Astrocyte of the spinal cord (primary cell): ENCODE measurements at regions not wholly inside any gene's neighbourhood (a gene's known extent, or its start where the extent isn't known, plus 50 kb on each side); places are given as distances from the start of the nearest gene placed in this dataset.

Experiments used
- DNase-seq: peaks from one replicate; pipeline ENCODE4 v3.0.0; 2011; ENCODE audit warnings: low read depth, low spot score
- H3K4me3 ChIP-seq: 2 replicates; pipeline ENCODE4 v1.5.1; 2011; ENCODE audit warnings: low read depth, mild to moderate bottlenecking, low read length, moderate library complexity
- in situ Hi-C: cut with HindIII; loops from 2 replicates; pipeline ENCODE4 v1.10.0; 2017; ENCODE audit warnings: low sequenced_read_pairs
- TF ChIP-seq, protein P1 (sequence below): IDR thresholded peaks from 2 replicates; pipeline ENCODE4 v1.5.1; 2012; ENCODE audit warnings: low read depth, mild to moderate bottlenecking, low read length, inconsistent platforms

- TF ChIP-seq, protein P1, sequence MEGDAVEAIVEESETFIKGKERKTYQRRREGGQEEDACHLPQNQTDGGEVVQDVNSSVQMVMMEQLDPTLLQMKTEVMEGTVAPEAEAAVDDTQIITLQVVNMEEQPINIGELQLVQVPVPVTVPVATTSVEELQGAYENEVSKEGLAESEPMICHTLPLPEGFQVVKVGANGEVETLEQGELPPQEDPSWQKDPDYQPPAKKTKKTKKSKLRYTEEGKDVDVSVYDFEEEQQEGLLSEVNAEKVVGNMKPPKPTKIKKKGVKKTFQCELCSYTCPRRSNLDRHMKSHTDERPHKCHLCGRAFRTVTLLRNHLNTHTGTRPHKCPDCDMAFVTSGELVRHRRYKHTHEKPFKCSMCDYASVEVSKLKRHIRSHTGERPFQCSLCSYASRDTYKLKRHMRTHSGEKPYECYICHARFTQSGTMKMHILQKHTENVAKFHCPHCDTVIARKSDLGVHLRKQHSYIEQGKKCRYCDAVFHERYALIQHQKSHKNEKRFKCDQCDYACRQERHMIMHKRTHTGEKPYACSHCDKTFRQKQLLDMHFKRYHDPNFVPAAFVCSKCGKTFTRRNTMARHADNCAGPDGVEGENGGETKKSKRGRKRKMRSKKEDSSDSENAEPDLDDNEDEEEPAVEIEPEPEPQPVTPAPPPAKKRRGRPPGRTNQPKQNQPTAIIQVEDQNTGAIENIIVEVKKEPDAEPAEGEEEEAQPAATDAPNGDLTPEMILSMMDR: no peak
- no peak overlapping the region for H3K4me3 ChIP-seq
- DNase-seq: no peak
- in situ Hi-C loops: no loop called here
Observed at GRCh38 chr2:118772487-118773200, 74.8 kb downstream of the EN1 start.

- in situ Hi-C loops: no loop called here
- no peak overlapping the region for H3K4me3 ChIP-seq
- DNase-seq: no peak
- TF ChIP-seq, protein P1: no peak
Observed at GRCh38 chr2:118769707-118770400, 77.6 kb downstream of the EN1 start.

DNA sequence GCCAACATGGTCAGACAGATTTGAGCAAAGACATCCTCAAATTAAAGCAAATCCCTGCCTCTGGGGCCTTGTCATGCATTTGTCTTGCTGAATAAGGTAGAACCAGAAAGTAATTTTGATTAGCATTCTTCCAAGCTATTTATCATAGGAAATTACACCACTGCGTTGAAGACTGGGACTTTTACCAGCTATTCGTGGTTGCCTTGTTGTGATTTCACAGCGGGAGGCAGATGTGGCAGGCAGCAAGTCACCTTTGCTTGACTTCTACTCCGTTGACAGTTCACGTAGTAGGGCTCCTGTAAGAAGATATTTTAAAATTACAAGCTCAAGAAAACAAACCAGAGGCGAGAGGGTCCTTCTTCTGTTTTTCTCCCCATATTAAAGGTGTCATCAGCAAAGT is 80.6 kb downstream of the EN1 start:
- no peak overlapping the region for H3K4me3 ChIP-seq
- DNase-seq: no peak
- TF ChIP-seq, protein P1: no peak
- in situ Hi-C loops: no loop called here

DNA sequence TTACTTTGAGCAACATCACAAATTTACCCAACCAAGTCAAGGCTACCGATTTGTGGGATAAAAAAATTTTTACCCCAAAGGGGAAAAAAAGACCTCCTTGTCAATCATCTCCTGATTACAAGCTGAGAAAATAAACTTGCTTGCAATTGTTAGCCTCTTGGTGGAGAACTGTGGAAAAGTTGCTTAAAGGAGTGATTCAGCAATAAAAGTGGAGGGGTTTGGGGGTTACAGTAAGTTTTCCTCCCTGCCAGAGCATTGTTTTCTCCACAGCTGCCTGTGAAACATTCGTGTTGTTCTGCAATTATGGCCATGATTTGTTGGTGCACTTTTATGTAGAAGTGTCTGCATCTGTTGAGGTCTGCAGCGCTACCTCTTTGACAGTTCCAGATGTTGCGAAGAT is 82.6 kb downstream of the EN1 start:
- in situ Hi-C loops: no loop called here

GRCh38 chr2:118763797-118764196 is 83.7 kb downstream of the EN1 start:
- TF ChIP-seq, protein P1: peak; percentile 18
- DNase-seq: peak; percentile 8
- no peak overlapping the region for H3K4me3 ChIP-seq
- in situ Hi-C loops: no loop called here

More for the DNA sequence above, 82.6 kb downstream of the EN1 start:
- no peak overlapping the region for H3K4me3 ChIP-seq
- TF ChIP-seq, protein P1: no peak
- no peak for DNase-seq

DNA sequence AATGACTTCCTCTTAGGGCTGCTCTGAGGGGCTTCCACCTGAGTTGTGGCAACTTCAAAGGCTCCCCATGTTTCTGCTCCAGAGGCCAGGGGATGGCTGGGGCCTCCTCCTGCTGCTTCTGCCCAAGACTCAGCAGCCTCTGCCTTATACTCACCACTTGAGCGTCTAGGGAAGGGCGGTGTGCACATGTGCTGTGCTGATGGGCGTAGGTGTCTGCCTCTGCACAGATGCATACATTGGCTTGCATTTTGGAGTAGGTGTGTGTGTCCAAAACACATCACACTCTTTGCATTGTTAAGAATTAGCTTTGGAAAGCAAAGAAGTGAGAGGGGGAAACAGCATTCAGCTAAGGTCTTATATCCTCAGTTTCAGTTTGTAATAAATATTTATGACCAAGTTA is 85.2 kb downstream of the EN1 start:
- in situ Hi-C loops: no loop called here
- TF ChIP-seq, protein P1: no peak
- H3K4me3 ChIP-seq: no peak overlapping the region
- DNase-seq: no peak
